Iris pigment epithelial cell (primary cell): ENCODE measurements at regions not wholly inside any gene's neighbourhood (a gene's known extent, or its start where the extent isn't known, plus 50 kb on each side); places are given as distances from the start of the nearest gene placed in this dataset.
"Not testable (repeated sequence)": the region's sequence is repeated elsewhere in the genome, so short reads cannot be mapped to it uniquely, and the experiment has no call there.

Source experiments
- DNase-seq: peaks from one replicate; pipeline ENCODE4 v3.0.0-alpha.2; 2011; ENCODE audit warnings: low read depth

DNA sequence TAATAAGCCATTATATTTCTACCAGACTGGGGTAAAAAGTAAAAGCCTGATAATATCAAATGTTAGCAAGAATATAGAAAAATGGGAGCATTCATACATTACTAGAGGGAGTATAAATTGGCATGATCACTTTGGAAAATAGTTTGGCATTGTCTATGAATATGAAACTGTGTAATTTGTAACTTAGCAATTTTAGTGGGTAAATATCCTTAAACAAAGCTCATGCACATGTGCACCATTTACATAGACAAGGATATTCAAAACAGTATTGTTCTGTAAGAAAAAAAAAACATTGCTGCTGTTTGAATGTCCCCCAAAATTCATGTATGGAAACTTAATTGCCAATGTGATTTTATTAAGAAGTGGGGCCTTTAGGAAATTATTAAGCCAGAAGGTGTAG lies 166.4 kb upstream of the SLC27A6 start:
- no peak for DNase-seq

DNA sequence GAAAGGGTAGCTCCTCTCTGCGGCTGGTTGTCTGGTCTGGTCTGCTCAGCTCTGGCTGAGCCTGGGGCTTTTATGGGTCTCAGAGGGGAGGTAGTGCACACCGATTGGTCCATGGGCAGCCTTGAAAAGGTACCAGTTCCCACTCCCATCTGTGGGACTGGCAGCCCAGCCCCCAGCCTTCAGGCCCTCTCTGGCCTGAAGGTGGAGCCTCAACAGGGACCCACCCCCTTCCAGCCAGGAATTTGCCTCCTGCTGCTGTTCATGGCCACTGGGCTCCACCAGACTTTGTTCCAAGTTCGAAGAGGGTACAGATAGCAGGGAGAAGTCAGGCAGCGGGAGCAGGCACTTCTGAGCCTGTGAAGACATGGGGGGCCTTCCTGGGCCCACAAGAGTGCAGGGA lies 165.3 kb upstream of the SLC27A6 start:
- no peak for DNase-seq

DNA sequence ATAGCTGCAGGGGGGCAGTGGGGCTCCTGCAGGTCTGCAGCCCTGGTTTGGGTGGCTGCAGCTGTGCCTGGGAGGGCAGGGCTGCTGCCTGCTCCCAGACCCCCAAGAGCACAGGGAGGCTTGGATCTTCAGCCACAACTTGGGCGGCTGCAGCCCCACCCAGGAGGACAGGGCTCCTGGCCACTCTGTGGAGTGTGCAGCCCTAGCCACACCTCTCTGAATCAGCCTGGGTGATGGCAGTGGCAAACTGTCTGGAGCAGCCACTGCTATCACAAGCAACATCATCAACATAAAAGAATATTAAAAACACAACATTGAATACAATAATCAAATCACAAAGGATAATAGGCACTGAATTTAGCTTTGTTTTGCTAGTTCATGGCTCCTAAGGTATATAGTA lies 164.9 kb upstream of the SLC27A6 start:
- DNase-seq, result no peak

DNA sequence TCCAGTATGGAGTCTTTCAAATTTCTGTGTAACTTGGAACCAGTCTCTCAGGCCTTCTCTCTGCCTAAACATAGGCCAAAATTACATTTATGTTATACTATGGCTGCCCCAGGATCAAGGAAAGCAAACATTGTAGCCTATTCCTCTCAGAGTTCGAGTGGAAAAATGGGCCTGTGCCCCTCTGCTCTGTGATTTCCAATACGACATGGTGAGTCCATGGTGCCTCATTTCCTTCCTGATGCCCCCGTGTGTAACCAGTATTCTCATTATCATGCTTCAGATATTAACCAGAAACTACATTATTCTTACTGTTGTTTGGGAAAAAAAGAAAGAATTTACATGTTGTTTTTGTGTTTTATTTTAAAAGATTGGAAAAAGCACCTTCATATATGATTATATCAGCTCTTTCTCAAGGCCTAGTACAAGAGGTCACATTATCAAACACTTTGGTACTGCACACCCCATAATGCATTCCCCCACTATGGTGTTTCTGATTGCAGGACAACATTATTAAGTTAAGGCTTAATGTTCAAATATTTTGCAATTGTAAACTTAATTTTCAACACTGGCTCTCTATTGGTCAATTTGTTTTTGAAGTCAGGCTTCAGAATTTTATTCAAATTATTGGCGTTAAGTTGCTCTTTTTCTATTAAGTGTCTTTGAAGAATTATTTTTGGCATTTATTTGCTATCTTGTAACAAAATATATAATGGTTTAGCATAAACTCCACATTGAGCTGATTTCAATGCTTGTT lies 151.8 kb upstream of the SLC27A6 start:
- DNase-seq, result no peak

DNA sequence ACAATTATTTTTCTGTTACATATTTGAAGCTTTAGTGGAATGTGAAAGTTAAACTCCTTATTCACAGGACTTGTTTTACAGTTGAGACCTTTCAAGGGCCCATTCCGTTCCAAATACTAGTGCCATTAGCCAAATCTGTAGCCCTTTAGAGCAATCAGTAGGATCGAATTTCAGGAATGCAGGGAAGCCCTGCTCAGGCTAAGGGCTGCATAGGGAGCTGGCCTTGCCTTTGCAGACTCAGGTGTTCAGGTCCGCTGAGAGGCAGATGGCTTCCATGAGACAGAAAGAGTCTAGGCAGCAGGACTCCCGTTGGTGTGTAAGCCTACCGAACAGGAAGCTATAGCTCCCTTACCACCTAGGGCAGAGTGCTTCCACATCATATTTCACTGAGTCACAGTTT lies 150.1 kb upstream of the SLC27A6 start:
- no peak for DNase-seq

DNA sequence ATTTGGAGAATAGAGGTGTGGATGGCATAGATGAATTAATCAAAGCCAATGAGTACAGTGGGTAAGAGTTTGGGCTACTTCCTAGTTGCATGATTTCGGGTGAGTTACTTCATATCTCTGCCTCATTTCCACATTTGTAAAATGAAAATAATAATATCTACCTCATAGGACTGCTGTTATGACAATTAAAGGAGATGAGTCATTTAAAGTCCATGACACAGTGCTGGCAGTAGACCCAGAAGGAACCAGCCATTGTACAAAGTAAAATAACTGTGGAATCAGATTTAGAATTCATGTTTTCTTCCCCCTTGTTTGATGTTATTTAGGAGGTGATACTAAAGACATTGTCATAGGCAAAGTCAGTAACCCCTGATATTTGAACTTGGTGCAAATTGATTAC lies 139.5 kb upstream of the SLC27A6 start:
- DNase-seq, result peak; percentile 51

DNA sequence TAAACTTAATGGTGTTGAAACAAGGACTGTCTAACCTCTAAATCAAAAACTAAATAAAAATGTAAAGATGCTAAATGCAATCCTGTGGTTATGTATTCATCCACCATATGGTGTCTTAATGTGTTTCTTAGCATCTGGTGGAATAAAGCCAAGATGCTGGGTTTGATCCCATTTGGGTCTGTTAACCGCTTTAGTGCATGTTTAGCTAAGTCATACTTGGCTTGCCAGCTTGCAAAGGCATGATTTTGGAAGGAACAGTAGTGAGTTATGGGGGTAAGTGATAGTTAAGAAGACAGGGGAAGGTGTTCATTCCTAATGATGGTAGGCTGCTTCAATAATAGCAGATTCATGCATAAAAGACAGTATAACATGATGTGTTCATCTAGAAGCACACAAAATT lies 139.0 kb upstream of the SLC27A6 start:
- no peak for DNase-seq

DNA sequence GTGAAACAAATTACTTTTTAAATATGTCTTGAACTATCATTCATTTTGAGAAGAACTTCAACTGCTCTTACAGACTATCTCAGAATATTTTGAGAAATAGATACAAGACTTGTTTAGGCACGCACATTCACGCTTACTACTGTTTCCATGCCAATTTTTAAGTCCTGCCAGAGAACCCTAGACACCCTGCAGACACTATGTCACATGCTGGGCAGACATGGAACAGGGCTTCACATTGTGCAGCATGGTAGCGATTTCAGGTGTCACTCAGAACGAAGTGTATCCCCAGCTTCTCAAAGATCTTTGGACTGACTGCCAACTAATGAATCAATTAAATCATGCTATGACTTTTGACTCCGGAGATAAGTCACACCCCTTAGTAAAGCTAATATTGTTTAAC lies 128.7 kb upstream of the SLC27A6 start:
- no peak for DNase-seq

DNA sequence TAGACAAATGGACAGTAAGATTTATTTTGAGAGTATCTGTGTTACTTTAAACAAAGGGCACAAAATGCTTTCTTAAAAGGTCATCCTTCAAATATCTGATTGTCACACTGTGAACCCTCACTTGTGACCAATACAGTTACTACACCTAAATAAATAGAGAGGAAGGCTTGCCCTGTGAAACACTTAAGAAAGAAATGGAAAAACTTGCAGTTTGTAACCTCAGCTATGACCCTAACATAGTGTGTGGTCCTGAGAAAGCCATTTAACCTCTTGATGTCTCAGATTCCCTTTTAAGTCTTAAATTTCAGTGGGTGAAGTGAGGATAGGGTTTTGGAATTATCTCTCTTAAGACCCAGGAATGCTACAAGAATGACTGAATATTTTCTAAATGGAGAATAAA lies 126.7 kb upstream of the SLC27A6 start:
- no peak for DNase-seq

DNA sequence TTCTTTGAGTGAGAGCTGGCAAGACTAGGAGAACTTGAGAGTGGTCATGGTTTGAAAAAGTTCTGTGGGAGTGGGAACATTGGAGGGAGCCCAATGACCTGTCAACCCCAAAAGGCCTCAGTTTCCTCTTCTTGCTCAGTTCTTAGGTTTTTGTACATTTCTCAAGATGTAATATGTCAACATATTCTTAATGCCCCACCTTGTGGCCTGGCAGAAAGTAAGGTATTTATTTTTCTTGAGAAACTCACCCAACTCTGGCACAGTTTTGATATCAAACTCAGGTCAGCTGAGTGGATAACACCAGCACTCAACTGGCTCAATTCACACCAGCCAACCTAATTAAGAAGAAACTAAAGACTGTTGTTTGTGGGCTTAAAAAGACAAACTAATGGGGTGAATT lies 123.0 kb upstream of the SLC27A6 start:
- DNase-seq, result peak; percentile 17

DNA sequence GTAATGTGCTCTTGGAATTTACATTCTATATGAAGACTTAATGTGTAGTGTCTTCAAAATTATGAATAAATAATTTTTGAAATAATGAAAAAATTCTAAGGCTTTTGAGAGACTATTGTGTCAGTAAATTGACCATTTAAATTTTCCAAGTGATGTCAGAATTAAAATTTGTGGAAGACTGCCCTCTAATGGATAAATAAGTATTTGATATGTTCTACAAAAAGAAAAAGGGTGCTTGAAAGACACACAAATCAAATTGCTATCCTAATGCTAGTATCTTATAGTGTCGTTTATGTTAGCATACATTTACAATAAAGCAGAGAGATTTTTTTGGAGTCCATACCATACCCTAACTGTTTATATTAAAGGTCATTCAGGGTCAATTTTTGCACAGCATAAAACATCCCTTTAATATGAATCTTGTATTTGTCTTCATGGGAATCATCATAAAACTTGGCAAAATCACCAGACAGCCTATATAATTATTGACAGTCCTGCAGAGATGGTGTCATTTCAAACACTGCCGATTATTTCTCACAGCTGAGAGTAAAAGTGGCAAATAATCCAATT lies 120.8 kb upstream of the SLC27A6 start:
- DNase-seq, result peak; percentile 46

DNA sequence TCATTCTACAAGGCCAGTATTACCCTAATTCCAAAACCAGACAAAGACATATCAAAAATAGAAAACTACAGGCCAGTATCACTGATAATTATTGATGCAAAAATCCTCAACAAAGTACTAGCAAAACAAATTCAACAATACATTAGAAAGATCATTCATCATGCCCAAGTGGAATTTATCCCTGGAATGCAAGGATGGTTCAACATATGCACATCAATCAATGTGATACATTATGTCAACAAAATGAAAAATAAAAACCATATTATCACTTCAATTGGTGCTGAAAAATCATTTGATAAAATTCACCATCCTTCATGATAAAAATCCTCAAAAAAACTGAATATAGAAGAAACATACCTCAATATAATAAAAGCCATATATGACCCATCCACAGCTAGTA lies 115.2 kb upstream of the SLC27A6 start:
- no peak for DNase-seq

DNA sequence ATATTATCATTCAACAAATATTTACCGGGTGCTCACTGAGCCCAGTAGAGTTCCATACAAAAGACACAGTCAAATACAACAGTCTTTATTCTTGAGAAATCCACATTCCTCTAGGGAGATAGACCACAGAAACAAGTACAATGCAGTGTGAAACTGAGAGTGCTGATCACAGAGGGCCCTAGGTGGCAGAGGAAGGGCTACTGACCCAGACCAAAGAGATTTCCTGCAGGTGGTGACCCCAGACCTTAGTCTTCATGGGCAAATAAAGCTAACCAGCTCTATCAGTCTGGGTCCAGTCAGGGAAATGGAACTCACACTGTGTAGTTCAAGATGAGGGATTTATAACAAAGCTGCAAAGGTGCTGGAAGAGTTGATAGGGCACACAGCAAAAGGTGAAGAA lies 110.4 kb upstream of the SLC27A6 start:
- no peak for DNase-seq

DNA sequence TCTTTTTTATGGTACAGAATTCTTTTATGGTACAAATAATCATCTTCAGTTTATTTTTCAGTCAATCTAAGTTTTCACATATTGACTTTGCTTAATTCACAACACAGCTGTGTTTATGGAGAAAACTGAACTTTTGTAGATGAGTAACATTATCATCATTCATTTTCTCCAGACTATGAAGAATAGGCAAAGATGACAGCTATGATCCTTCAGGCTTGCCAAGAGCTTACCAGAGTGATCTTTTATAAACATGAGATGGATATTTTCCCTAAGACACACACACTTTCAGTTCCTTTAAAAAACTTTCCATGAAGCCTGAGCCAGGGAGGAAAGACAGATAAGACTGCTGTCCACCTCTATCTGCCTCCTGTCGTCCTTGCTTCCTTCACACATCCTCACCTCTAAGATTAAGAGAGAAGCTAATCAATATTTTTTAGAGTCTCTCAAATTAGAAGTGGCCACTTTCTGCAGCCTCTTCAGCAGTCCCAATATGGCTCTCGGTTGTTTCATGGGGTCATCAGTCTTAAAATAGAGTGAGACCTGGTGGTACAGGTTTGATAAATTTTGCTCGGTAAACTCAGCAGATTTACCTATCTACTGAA lies 108.1 kb upstream of the SLC27A6 start:
- peak; percentile 56 for DNase-seq

DNA sequence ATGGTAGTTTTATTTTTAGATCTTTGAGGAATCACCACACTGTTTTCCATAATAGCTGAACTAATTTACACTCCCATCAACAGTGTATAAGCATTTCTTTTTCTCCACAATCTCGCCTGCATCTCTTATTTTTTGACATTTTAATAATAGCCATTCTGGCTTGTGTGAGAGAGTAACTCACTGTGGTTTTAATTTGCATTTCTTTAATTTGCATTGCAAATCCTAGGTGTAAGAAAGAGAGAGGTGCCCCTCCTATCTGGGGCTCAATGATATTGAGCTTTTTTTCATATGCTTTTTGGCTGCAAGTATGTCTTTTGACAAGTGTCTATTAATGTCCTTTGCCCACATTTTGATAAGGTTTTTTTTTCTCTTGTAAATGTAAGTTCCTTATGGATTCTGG lies 106.3 kb upstream of the SLC27A6 start:
- no peak for DNase-seq

DNA sequence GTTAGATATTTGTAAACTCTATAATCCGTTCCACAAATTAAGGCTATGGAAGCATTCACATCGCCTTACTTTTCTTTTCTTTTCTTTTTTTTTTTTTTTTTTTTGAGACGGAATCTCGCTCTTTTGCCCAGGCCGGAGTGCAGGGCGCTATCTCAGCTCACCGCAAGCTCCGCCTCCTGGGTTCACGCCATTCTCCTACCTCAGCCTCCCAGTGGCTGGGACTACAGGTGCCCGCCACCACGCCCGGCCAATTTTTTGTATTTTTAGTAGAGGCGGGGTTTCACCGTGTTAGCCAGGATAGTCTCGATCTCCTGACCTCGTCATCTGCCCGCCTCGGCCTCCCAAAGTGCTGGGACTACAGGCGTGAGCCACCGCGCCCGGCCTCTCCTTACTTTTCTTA lies 104.1 kb upstream of the SLC27A6 start:
- DNase-seq, result not testable (repeated sequence)

DNA sequence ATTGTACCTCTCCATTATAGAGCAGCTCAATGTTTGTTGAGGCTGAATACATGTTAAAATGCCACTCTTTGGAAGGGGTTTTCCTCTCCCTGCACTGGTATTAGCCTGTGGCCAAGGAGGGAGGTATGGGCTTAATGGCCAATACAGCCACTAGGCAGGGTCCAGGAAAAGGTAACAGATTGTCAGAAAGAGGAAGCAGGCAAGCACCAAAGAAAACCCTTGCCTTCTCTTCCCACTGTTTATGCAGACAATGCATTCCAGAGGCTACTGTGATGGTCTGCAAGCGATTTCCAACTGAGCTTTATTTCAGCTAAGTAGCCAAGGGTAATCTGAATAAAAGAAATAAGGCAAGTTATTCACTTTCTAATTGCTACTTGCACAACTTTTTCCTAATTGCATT lies 95.3 kb upstream of the SLC27A6 start:
- no peak for DNase-seq

DNA sequence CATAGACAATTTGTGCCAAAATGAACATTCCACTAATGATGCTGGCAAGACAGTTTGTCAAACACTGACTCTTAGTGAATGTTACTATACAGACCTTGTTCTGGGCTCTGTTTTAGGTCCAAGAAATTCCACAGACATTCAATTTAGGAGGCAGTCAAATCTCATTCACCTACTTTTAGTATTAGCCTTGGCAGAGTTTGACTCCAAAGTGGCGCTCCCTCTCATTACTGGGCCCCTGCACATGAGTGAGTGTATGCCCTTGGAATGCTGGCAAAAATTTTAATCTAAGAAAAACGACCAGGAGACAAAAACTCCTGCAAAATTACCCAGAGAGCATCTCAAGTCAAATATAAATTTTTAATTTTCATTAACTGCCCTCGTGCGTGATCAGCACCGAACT lies 94.9 kb upstream of the SLC27A6 start:
- DNase-seq, result no peak

DNA sequence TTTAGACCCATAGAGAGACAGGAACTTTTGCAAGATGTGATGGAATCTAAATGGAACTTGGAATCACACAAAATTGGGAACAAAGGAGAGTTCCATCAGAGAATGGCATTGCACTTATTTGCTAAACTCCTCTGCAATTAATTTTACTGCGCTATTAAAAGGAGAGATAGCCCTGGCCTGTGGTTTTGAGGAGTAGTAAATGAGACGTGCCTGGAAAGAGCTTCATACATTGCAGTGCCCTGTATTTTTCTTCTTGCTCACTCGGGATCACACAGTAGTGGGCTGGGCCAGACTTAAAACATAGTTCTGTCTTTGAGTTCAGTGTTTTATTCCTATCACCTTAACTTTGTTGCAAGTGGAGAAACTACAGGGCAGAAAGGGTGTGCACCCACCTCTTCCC lies 94.4 kb upstream of the SLC27A6 start:
- DNase-seq, result no peak

DNA sequence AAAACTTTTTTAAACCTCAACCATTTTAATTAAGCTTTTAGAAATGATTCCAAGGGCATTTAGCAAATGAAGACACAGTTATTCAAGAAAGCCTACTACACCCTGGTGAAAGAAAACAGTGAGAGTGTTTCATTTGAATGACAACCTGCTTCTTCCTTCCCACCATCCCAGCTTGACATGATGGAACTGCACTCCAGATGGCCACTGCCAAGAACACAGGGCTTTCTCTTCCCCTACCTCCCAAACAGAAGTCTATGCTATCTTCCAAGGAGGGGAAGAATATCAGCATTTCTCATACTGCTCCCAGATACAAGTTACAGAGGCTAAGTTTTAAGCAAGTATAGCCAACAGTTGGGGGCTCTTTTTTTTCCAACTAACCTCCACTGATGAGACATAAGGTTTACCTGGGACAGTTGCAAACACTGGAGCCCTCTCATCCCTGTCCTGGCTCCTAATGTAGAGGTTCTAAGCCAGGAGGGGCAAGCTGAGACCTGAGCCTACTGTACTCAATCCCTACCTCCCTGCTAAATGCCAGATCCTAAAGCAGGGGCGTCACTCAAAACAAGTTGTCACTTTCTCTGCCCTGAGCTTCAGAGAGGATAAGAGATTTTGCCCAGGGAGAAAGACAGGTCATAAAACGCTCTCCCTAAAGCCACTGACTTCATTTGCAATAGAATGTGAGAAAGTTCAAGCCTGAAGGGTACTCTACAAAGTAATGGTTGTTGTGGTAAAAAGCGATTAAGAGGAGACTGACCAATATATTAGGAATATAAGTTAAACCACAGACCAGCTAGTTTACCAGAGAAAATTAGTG lies 88.5 kb upstream of the SLC27A6 start:
- no peak for DNase-seq

DNA sequence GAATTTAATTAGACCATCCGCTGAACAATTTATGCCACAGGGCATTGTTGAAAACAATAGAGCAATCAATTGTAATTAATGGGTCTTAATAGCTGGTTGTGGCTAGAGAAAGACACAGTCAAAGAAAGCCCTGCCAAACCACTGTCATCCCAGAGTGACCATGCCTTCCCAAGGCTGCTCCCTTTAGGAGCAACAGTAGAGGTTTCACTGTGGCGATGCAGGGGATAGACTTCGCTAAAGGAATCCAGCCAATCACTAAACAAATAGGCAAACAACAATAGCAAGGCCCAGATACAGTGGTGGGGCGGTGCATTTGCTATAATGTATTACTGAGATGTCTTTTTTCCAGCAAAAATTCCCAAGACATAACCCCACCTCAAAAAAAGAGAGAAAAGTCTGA lies 87.8 kb upstream of the SLC27A6 start:
- DNase-seq, result no peak

DNA sequence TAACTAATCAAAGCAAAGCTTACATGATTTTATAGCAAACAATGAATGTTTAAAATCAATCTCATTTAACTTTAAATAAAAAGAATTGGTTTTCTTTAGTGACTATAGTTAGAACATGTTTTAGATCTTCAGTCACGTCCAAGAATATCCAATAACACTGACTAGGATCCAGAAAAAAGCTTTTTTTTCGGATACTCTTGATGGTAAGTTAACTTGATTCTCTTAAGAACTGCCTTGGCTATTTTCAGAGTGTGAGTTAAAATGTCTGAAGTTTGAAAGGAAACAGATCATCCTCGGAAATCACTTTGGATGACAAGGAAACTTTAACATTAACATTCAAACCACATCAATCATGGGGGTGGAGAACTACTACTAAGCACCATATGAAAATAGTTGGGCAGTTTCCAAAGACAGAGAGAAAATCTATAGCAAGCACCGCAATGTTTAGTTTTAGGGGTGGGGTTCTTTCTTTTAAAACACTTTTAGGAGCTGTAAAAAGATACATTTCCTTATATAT lies 83.7 kb upstream of the SLC27A6 start:
- no peak for DNase-seq
